Pancreas (tissue), 10 donors: ENCODE measurements at regions not wholly inside any gene's neighbourhood (a gene's known extent, or its start where the extent isn't known, plus 50 kb on each side); places are given as distances from the start of the nearest gene placed in this dataset.

ENCODE experiments used
- ATAC-seq, 4 donors: fragments of 200-7000 bp; cut with Tn5 transposase; one replicate each; pipeline versions ENCODE4 v1.8.0 to v1.9.1; 2020; ENCODE audit warnings: mild to moderate bottlenecking in 4 of 4, moderate library complexity in 4 of 4
- DNase-seq, 6 donors: peaks; one replicate each; pipeline ENCODE4 v3.0.0-alpha.2; 2020
- FAIRE-seq: peaks from 2 replicates; lab custom pipeline; 2012; peaks lifted over from hg19 to GRCh38; lab: Jason Lieb, UNC
- H3K27ac ChIP-seq, 4 donors: fragments of 200-600 bp; sonication (generic); 1 replicate in 3 of 4; 2 replicates in 1 of 4; pipeline versions ENCODE4 v1.5.0 to v1.8.0; 2020
- H3K27me3 ChIP-seq, 4 donors: fragments of 200-600 bp; one replicate each; pipeline ENCODE4 v1.8.0; 2021
- H3K36me3 ChIP-seq, 3 donors: fragments of 200-600 bp; sonication (generic) in 1 of 3; one replicate each; pipeline versions ENCODE4 v1.5.0 to v1.8.0; 2020 to 2021
- H3K4me1 ChIP-seq, 3 donors: fragments of 200-600 bp; one replicate each; pipeline ENCODE4 v1.8.0; 2021
- H3K4me3 ChIP-seq, 4 donors: fragments of 200-600 bp; sonication (generic) in 2 of 4; one replicate each; pipeline versions ENCODE4 v1.5.0 to v1.8.0; 2020 to 2021
- H3K9me3 ChIP-seq, 4 donors: fragments of 200-600 bp; one replicate each; pipeline ENCODE4 v1.8.0; 2021
- CTCF ChIP-seq, 4 donors: fragments of 200-600 bp; sonication (generic) in 3 of 4; IDR thresholded peaks; one replicate each; pipeline versions ENCODE4 v1.5.0 to v1.8.0; 2021; ENCODE audit warnings: antibody characterized with exemption in 4 of 4
- WGBS, 2 donors: extraction: QIAGEN DNeasy Blood & Tissue Kit; methylation state at CpG; one replicate each; pipeline ENCODE4 v1.1.7; 2013; 5-methylcytosine and 5-hydroxymethylcytosine counted together
- intact Hi-C, 3 donors: fragments of 100-400 bp; cut with DNase I; formaldehyde crosslinking; loops; one replicate each; pipeline versions ENCODE4 v1.11.1 to v1.14.2; 2022
- donor health status: healthy with polysubstance abuse.
- donor health status: DM: no; HTN: no; CAD: no; lungs with moderate emphysema.
- donor health status: DM: no; HTN: no; CAD: no.
- donor health status: control.
- donor health status: control.
- donor health status: Bipolar disorder and iron deficiency.
- donor health status: DM: yes; HTN: yes; CAD: no.
- donor health status: DM: no; HTN: no; CAD: no.
- donor health status: DM: no; HTN: no; CAD: no.
- donor health status: DM: yes; HTN: yes; CAD: no.

- Histone ChIP-seq H3K27me3 (no peaks in the 10 kb centered on the region), H3K27ac (no peak overlapping the region), H3K4me3 (no peak overlapping the region), H3K36me3 (no peaks in the 10 kb centered on the region), H3K9me3 (no peaks in the 10 kb centered on the region), H3K4me1 (no peaks in the 10 kb centered on the region)
- TF ChIP-seq CTCF (IDR thresholded peaks at IDR 0.05), result no peak
- no peak for DNase-seq
- intact Hi-C loops, result no loop called here
- ATAC-seq, result no peak
- no peak for FAIRE-seq
Observed at GRCh38 chr1:214923278-214923915, 159.1 kb upstream of the KCNK2 start.

GRCh38 chr1:214927796-214928195 lies 154.7 kb upstream of the KCNK2 start:
- Histone ChIP-seq H3K4me3 (no peak overlapping the region), H3K27ac (no peak overlapping the region), H3K36me3 (no peaks in the 10 kb centered on the region), H3K4me1 (no peaks in the 10 kb centered on the region), H3K9me3 (no peaks in the 10 kb centered on the region), H3K27me3 (no peaks in the 10 kb centered on the region)
- intact Hi-C loops, result no loop called here
- no peak for TF ChIP-seq CTCF (IDR thresholded peaks at IDR 0.05)
- no peak for ATAC-seq
- 24 to 27% methylated on average over 1 of the region's 1 CpG for WGBS, 2 donors
- no peak for FAIRE-seq
- DNase-seq, result no peak

GRCh38 chr1:214928574-214928973 lies 154.0 kb upstream of the KCNK2 start:
- no peak overlapping the region for H3K4me3 ChIP-seq
- DNase-seq, result no peak
- ATAC-seq, result no peak
- intact Hi-C loops, result no loop called here
- H3K4me1 ChIP-seq, result no peaks in the 10 kb centered on the region
- H3K36me3 ChIP-seq, result no peaks in the 10 kb centered on the region
- 51 to 66% methylated on average over 2 of the region's 2 CpGs for WGBS, 2 donors
- no peak overlapping the region for H3K27ac ChIP-seq
- TF ChIP-seq CTCF (IDR thresholded peaks at IDR 0.05), result no peak
- no peak for FAIRE-seq
- H3K9me3 ChIP-seq, result no peaks in the 10 kb centered on the region
- H3K27me3 ChIP-seq, result no peaks in the 10 kb centered on the region

- WGBS, 2 donors, result 84 to 88% methylated on average over 4 of the region's 4 CpGs
- no peak for DNase-seq
- Histone ChIP-seq H3K9me3 (no peaks in the 10 kb centered on the region), H3K4me3 (no peak overlapping the region), H3K4me1 (no peaks in the 10 kb centered on the region), H3K36me3 (no peaks in the 10 kb centered on the region), H3K27me3 (no peaks in the 10 kb centered on the region), H3K27ac (no peak overlapping the region)
- FAIRE-seq, result no peak
- TF ChIP-seq CTCF (IDR thresholded peaks at IDR 0.05), result no peak
- ATAC-seq, result no peak
- intact Hi-C loops, result no loop called here
Observed at GRCh38 chr1:214933375-214933774, 149.2 kb upstream of the KCNK2 start.

- Histone ChIP-seq H3K27ac (no peak overlapping the region), H3K4me1 (no peaks in the 10 kb centered on the region), H3K4me3 (no peak overlapping the region), H3K9me3 (no peaks in the 10 kb centered on the region), H3K27me3 (no peaks in the 10 kb centered on the region), H3K36me3 (no peaks in the 10 kb centered on the region)
- FAIRE-seq (no peak), DNase-seq (no peak), ATAC-seq (no peak)
- intact Hi-C loops, result no loop called here
- 47 to 54% methylated on average over 6 of the region's 6 CpGs for WGBS, 2 donors
- TF ChIP-seq CTCF (IDR thresholded peaks at IDR 0.05), result no peak
Observed at GRCh38 chr1:214934045-214934444, 148.5 kb upstream of the KCNK2 start.
